GM12874 (cell line): ENCODE measurements at regions not wholly inside any gene's neighbourhood (a gene's known extent, or its start where the extent isn't known, plus 50 kb on each side); places are given as distances from the start of the nearest gene placed in this dataset.

Experiments used
- CTCF ChIP-seq: IDR thresholded peaks from 2 replicates; pipeline ENCODE4 v1.5.1; 2011; ENCODE audit warnings: low read depth, mild to moderate bottlenecking, control low read depth, low read length, moderate library complexity; ENCODE audit not compliant: insufficient read depth

GRCh38 chr6:81876971-81877370 lies 124.5 kb upstream of the TENT5A start:
- no peak for TF ChIP-seq CTCF

GRCh38 chr6:81875782-81876293 lies 123.4 kb upstream of the TENT5A start:
- TF ChIP-seq CTCF = no peak

GRCh38 chr6:81865712-81866111 lies 113.2 kb upstream of the TENT5A start:
- TF ChIP-seq CTCF = no peak

- TF ChIP-seq CTCF = no peak
Measured at GRCh38 chr6:81864124-81864523, 111.6 kb upstream of the TENT5A start.

GRCh38 chr6:81863123-81863522 lies 110.6 kb upstream of the TENT5A start:
- no peak for TF ChIP-seq CTCF

- no peak for TF ChIP-seq CTCF
Measured at GRCh38 chr6:81861281-81861680, 108.8 kb upstream of the TENT5A start.

GRCh38 chr6:81859884-81860283 lies 107.4 kb upstream of the TENT5A start:
- no peak for TF ChIP-seq CTCF
